Tibial artery (tissue), 4 donors: ENCODE measurements at regions not wholly inside any gene's neighbourhood (a gene's known extent, or its start where the extent isn't known, plus 50 kb on each side); places are given as distances from the start of the nearest gene placed in this dataset.

Experiments used
- DNase-seq, 2 donors: peaks; one replicate each; pipeline ENCODE4 v3.0.0-alpha.2; 2019
- H3K27ac ChIP-seq, 2 donors: fragments of 200-600 bp; sonication (generic) in 1 of 2; 1 replicate in 1 of 2; 2 replicates in 1 of 2; pipeline ENCODE4 v1.5.1; 2018 to 2019; ENCODE audit warnings: mild to moderate bottlenecking in 1 of 2
- H3K27me3 ChIP-seq, 2 donors: fragments of 200-600 bp; sonication (generic) in 1 of 2; one replicate each; pipeline versions ENCODE4 v1.5.1 to v1.6.0; 2016 to 2019
- H3K36me3 ChIP-seq, 3 donors: fragments of 200-600 bp; sonication (generic) in 2 of 3; one replicate each; pipeline ENCODE4 v1.5.1; 2016 to 2019; ENCODE audit warnings: mild to moderate bottlenecking in 2 of 3
- H3K4me1 ChIP-seq, 4 donors: fragments of 200-600 bp; sonication (generic) in 2 of 4; 1 replicate in 3 of 4; 2 replicates in 1 of 4; pipeline ENCODE4 v1.5.1; 2016 to 2019
- H3K4me3 ChIP-seq, 2 donors: fragments of 200-600 bp; sonication (generic) in 1 of 2; 1 replicate in 1 of 2; 2 replicates in 1 of 2; pipeline ENCODE4 v1.5.1; 2018 to 2019; ENCODE audit warnings: mild to moderate bottlenecking in 2 of 2
- H3K9me3 ChIP-seq, 3 donors: fragments of 200-600 bp; sonication (generic) in 1 of 3; one replicate each; pipeline ENCODE4 v1.5.1; 2016 to 2019
- CTCF ChIP-seq, 2 experiments: fragments of 200-600 bp in 1 of 2; fragments of 450-650 bp in 1 of 2; IDR thresholded peaks; one replicate each; pipeline ENCODE4 v1.5.1; 2017 to 2019; ENCODE audit warnings: antibody characterized with exemption in 2 of 2, mild to moderate bottlenecking in 1 of 2, moderate library complexity in 1 of 2
- intact Hi-C: fragments of 100-400 bp; cut with DNase I; formaldehyde crosslinking; loops from one replicate; pipeline ENCODE4 v1.15.0; 2023; ENCODE audit warnings: low total_unique reads

- TF ChIP-seq CTCF (IDR thresholded peaks at IDR 0.05) = no peak
- intact Hi-C loops = no loop called here
- peaks cover 0 to 32% (median 30%) of the 10 kb centered on the region in 3 donors for H3K9me3 ChIP-seq
- no peak overlapping the region for H3K27ac ChIP-seq
- H3K4me1 ChIP-seq = peaks cover 0 to 18% (median 8%) of the 10 kb centered on the region in 4 donors
- DNase-seq = no peak
- H3K27me3 ChIP-seq = peaks cover 0 to 75% of the 10 kb centered on the region in 2 donors
- H3K36me3 ChIP-seq = no peaks in the 10 kb centered on the region
- H3K4me3 ChIP-seq = no peak overlapping the region
These were observed 95.0 kb downstream of the MICALL2 start for GRCh38 chr7:1364068-1364905.

GRCh38 chr7:1364906-1365570 lies 94.2 kb downstream of the MICALL2 start:
- Histone ChIP-seq H3K4me1 (peaks cover 0 to 20% (median 8%) of the 10 kb centered on the region in 4 donors), H3K9me3 (peaks cover 0 to 29% (median 26%) of the 10 kb centered on the region in 3 donors), H3K4me3 (no peak overlapping the region), H3K27me3 (peaks cover 0 to 78% of the 10 kb centered on the region in 2 donors), H3K27ac (no peak overlapping the region), H3K36me3 (no peaks in the 10 kb centered on the region)
- DNase-seq = no peak
- no peak for TF ChIP-seq CTCF (IDR thresholded peaks at IDR 0.05)
- intact Hi-C loops = no loop called here

DNA sequence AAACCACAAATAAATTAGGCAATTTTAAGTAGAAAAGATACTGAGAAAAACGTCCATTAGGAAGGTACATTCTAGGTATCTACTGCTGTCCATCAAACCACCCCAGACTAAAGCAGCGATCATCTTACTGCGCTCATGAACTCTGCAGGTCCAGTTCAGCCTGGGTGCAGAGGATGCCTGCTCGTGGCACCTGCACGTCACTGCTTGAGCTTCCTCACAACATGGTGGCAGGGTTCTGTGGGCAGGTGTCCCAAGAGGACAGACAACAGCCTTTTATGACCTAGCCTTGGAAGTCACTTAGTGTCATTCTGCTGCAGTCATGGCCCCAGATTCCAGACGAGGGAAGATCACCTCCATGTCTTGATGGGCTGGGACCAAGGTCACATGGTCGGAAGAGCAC lies 93.4 kb downstream of the MICALL2 start:
- intact Hi-C loops = no loop called here
- Histone ChIP-seq H3K27me3 (peaks cover 0 to 82% of the 10 kb centered on the region in 2 donors), H3K36me3 (no peaks in the 10 kb centered on the region), H3K4me1 (peaks cover 0 to 20% (median 8%) of the 10 kb centered on the region in 4 donors), H3K27ac (no peak overlapping the region), H3K9me3 (peaks cover 0 to 21% (median 20%) of the 10 kb centered on the region in 3 donors), H3K4me3 (no peak overlapping the region)
- TF ChIP-seq CTCF (IDR thresholded peaks at IDR 0.05) = no peak
- DNase-seq = no peak

GRCh38 chr7:1366801-1367405 lies 92.4 kb downstream of the MICALL2 start:
- Histone ChIP-seq H3K9me3 (peaks cover 0 to 21% (median 20%) of the 10 kb centered on the region in 3 donors), H3K27me3 (peaks cover 0 to 85% of the 10 kb centered on the region in 2 donors), H3K4me3 (no peak overlapping the region), H3K36me3 (no peaks in the 10 kb centered on the region), H3K27ac (no peak overlapping the region), H3K4me1 (peaks cover 0 to 20% (median 8%) of the 10 kb centered on the region in 4 donors)
- DNase-seq = no peak
- intact Hi-C loops = no loop called here
- TF ChIP-seq CTCF (IDR thresholded peaks at IDR 0.05) = no peak

DNA sequence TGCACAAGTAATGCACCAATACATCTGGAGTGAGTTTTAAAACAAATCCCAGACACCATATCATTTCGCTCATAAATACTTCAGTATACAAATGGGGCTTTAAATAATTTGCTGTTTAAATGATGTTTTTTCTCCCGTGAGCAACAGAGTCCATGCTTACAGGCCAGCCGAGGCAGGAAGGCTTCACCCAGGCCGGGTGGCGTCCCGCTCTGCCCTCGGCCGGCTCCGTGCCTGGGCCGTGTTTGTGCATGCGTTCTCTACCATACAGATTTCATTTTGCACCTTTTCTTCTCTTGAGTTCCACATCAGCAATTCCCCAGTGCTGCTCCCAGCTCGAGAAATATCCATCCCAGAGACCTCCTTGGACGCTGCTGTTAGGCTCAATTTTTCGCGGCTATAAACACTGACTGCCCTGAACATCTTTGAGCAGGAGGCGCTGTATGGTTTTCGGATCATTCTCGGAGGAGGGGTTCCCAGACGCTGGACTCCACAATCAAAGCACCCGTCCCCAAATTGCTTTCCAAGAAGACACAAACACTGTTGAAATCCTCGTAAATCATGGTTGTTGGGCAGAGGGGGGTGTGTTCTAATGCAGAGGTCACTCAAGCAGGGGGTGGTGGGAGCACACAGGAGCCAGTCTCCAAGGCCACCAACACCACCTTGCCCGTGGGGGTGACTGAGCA lies 91.6 kb downstream of the MICALL2 start:
- TF ChIP-seq CTCF (IDR thresholded peaks at IDR 0.05) = no peak

More for the DNA sequence above, 91.6 kb downstream of the MICALL2 start:
- no peak for DNase-seq
- no peak overlapping the region for H3K27ac ChIP-seq
- H3K4me1 ChIP-seq = peaks cover 0 to 20% (median 8%) of the 10 kb centered on the region in 4 donors
- H3K27me3 ChIP-seq = peaks cover 0 to 88% of the 10 kb centered on the region in 2 donors
- H3K4me3 ChIP-seq = no peak overlapping the region
- peaks cover 0 to 21% (median 20%) of the 10 kb centered on the region in 3 donors for H3K9me3 ChIP-seq
- no peaks in the 10 kb centered on the region for H3K36me3 ChIP-seq
- intact Hi-C loops = no loop called here
